Activated CD4-positive, alpha-beta memory T cell treated with anti-CD3 and anti-CD28 coated beads, Interleukin-2, amount 10 ng/mL, durations not matched to agents 7 days and 5 days (primary cell): ENCODE measurements at regions not wholly inside any gene's neighbourhood (a gene's known extent, or its start where the extent isn't known, plus 50 kb on each side); places are given as distances from the start of the nearest gene placed in this dataset.
"Not testable (repeated sequence)": the region's sequence is repeated elsewhere in the genome, so short reads cannot be mapped to it uniquely, and the experiment has no call there.

Source experiments
- CTCF ChIA-PET: fragments of 350-600 bp; sonication (Branson Sonifier 250); formaldehyde crosslinking; loops from one replicate; lab custom pipeline; 2021; ENCODE audit warnings: antibody characterized with exemption, inconsistent platforms; lab: Charles Lee
- POLR2A ChIA-PET: fragments of 350-600 bp; sonication (Branson Sonifier 250); formaldehyde crosslinking; loops from one replicate; lab custom pipeline; 2021; ENCODE audit warnings: antibody characterized with exemption; lab: Charles Lee
- DNase-seq: peaks from one replicate; pipeline ENCODE4 v3.0.0-alpha.2; 2020
- H3K27ac Mint-ChIP-seq: one replicate; pipeline ENCODE4 v1.8.0; 2021; ENCODE audit warnings: mild to moderate bottlenecking, mixed read lengths
- H3K27me3 Mint-ChIP-seq: one replicate; pipeline ENCODE4 v1.8.0; 2021; ENCODE audit warnings: mixed read lengths
- H3K36me3 Mint-ChIP-seq: one replicate; pipeline ENCODE4 v1.8.0; 2021; ENCODE audit warnings: low read depth, mixed read lengths
- H3K4me1 Mint-ChIP-seq: one replicate; pipeline ENCODE4 v1.8.0; 2021; ENCODE audit warnings: mixed read lengths
- H3K4me3 Mint-ChIP-seq: one replicate; pipeline ENCODE4 v1.8.0; 2021; ENCODE audit warnings: mild to moderate bottlenecking, mixed read lengths
- H3K9me3 Mint-ChIP-seq: one replicate; pipeline ENCODE4 v1.8.0; 2021; ENCODE audit warnings: mixed read lengths

DNA sequence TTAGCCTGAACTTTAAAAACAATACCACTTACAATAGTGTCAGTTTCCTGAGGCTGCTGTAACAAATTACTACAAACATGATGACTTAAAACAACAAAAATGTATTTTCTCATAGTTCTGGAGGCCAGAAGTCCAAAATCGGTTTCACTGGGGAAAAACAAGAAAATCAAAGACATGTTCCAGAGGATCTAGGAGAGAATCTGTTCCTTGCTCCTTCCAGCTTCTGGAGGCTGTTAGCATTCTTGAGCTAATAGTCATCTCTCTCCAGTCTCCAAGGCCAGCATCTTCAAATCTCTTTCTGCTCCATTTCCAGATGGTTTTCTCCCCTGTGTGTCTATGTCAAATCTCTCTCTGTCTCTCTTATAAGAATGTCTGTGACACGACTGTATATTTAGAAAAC, 67.6 kb upstream of the TEAD1 start:
- no peak overlapping the region for H3K27ac Mint-ChIP-seq
- DNase-seq, result no peak
- POLR2A ChIA-PET, result no interaction called here
- H3K36me3 Mint-ChIP-seq, result no peaks in the 10 kb centered on the region
- H3K27me3 Mint-ChIP-seq, result peaks cover 29% of the 10 kb centered on the region
- H3K9me3 Mint-ChIP-seq, result peaks cover 4% of the 10 kb centered on the region
- H3K4me1 Mint-ChIP-seq, result no peaks in the 10 kb centered on the region
- CTCF ChIA-PET, result no interaction called here
- H3K4me3 Mint-ChIP-seq, result no peak overlapping the region

DNA sequence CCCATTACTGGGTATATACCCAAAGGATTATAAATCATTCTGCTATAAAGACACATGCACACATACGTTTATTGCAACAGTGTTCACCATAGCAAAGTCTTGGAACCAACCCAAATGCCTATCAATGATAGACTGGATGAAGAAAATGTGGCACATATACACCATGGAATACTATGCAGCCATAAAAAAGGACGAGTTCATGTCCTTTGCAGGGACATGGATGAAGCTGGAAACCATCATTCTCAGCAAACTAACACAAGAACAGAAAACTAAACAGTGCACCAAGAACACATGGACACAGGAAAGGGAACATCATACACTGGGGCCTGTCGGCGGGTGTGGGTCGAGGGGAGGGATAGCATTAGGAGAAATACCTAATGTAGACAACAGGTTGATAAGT, 65.5 kb upstream of the TEAD1 start:
- H3K27me3 Mint-ChIP-seq, result peaks cover 28% of the 10 kb centered on the region
- DNase-seq, H3K4me1 Mint-ChIP-seq, POLR2A ChIA-PET, H3K4me3 Mint-ChIP-seq, H3K27ac Mint-ChIP-seq, H3K36me3 Mint-ChIP-seq, H3K9me3 Mint-ChIP-seq, CTCF ChIA-PET: not testable (repeated sequence)

DNA sequence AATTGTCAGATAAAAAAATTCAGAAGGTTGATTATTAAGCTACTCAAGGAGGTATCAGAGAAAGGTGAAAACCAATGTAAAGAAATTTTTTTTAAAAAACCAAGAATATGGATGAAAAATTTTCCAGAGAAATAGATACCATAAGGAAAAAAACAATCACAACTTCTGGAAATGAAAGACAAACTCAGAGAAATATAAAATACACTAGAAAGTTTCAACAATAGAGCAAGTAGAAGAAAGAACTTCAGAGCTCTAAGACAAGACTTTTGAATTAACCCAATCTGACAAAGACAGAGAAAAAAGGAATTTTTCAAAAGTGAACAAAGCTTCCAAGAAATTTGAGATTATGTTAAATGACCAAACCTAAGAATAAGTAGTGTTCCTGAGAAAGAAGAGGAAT, 62.9 kb upstream of the TEAD1 start:
- ChIA-PET POLR2A (no interaction called here), CTCF (no interaction called here)
- Mint-ChIP-seq H3K27ac (no peak overlapping the region), H3K27me3 (peaks cover 25% of the 10 kb centered on the region), H3K4me3 (no peak overlapping the region), H3K4me1 (no peaks in the 10 kb centered on the region), H3K9me3 (peaks cover 4% of the 10 kb centered on the region), H3K36me3 (no peaks in the 10 kb centered on the region)
- DNase-seq, result no peak

DNA sequence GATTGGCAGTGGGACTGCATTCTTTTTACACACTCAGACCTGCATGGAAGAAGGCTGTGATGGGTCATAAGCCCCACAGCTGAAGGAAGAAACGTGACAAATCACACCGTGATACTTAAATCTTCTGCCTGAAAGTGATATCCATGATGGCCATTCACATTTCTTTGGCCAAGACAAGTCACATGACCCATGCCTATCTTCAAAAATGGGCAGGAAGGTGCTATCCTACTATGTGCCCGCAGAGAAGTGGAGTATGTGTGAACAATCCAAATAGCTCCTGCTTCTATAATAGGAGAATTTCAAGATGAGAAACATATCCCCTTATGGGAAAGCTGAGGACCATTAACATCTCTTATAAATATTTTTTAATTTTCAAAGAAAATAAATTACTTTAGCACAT, 56.6 kb upstream of the TEAD1 start:
- no peak overlapping the region for H3K27ac Mint-ChIP-seq
- no peaks in the 10 kb centered on the region for H3K4me1 Mint-ChIP-seq
- peaks cover 20% of the 10 kb centered on the region for H3K27me3 Mint-ChIP-seq
- DNase-seq, result no peak
- no peaks in the 10 kb centered on the region for H3K9me3 Mint-ChIP-seq
- CTCF ChIA-PET, result interaction anchor here (1.3 kb wide), 1 partner anchor 18 kb away, joined by 4 read pairs; no protein-coding TSS in a partner anchor
- POLR2A ChIA-PET, result no interaction called here
- H3K4me3 Mint-ChIP-seq, result no peak overlapping the region
- H3K36me3 Mint-ChIP-seq, result no peaks in the 10 kb centered on the region

DNA sequence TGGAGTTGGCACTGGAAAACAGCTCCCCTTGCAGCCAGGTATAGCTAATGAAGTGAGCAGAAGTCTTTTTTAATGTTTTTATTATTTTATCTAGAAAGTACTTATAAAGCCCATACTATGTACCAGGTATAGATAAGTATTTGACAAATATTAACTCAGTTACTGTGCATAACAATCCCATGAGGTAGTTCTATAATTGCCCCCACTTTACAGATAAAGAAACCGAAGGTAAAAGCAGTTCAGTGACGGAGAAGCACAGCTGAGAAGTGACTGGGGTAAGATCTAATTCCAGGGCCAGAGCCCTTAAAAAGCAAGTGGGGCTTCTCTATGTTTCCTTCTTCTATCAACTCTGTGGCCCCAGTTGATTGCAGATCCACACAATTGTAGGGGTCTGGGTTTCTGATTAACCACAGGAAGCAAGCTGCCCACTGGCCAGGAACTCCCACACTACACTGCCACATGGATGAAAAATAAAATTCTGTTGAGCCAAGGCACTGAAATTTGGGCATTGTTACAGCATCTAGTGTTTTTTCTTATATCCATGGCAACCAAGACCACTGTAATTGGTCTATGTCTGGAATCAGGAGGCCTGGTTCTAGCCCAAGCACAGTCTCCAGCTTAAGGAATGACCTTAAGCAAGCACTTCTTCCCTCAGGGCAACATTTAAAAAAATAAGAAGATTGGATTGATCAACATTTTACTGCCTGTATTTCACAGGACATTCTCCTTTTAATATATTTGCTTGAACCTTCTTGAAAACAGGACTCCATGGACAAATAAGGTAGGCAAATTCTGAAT, 55.3 kb upstream of the TEAD1 start:
- CTCF ChIA-PET, result interaction anchor here (1.3 kb wide), 1 partner anchor 19 kb away, joined by 4 read pairs; no protein-coding TSS in a partner anchor
- H3K4me1 Mint-ChIP-seq, result no peaks in the 10 kb centered on the region
- POLR2A ChIA-PET, result no interaction called here
- H3K4me3 Mint-ChIP-seq, result no peak overlapping the region
- no peaks in the 10 kb centered on the region for H3K36me3 Mint-ChIP-seq
- H3K27ac Mint-ChIP-seq, result no peak overlapping the region
- peaks cover 4% of the 10 kb centered on the region for H3K9me3 Mint-ChIP-seq
- DNase-seq, result no peak
- peaks cover 11% of the 10 kb centered on the region for H3K27me3 Mint-ChIP-seq

DNA sequence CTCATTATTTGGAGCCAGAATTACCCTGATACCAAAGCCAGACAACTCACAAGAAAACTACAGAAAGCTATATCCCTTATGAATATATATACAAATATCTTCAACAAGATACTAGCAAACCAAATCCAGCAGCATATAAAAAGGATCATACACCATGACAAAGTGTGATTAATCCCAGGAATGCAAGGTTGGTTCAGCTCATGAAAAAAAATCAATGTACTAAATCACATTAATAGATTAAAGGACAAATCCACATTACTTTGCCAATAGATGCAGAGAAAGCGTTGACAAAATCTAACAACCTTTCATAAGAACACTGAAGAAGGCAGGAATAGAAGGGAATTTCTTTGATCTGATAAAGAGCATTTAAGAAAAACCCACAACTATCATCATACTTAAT, 50.4 kb upstream of the TEAD1 start:
- H3K4me1 Mint-ChIP-seq, result no peaks in the 10 kb centered on the region
- H3K36me3 Mint-ChIP-seq, result no peaks in the 10 kb centered on the region
- CTCF ChIA-PET, result interaction anchor here (1.7 kb wide), 1 partner anchor 25 kb away, joined by 5 read pairs; no protein-coding TSS in a partner anchor
- no peak overlapping the region for H3K27ac Mint-ChIP-seq
- H3K9me3 Mint-ChIP-seq, result peaks cover 7% of the 10 kb centered on the region
- no peak for DNase-seq
- POLR2A ChIA-PET, result no interaction called here
- H3K4me3 Mint-ChIP-seq, result no peak overlapping the region
- peaks cover 5% of the 10 kb centered on the region for H3K27me3 Mint-ChIP-seq
